Testis (tissue), 2 donors: ENCODE measurements at regions not wholly inside any gene's neighbourhood (a gene's known extent, or its start where the extent isn't known, plus 50 kb on each side); places are given as distances from the start of the nearest gene placed in this dataset.

Source experiments
- DNase-seq: peaks from one replicate; pipeline ENCODE4 v3.0.0-alpha.2; 2019
- H3K27ac ChIP-seq, 2 donors: fragments of 200-600 bp; sonication (generic); one replicate each; pipeline ENCODE4 v1.5.1; 2019
- H3K27me3 ChIP-seq: fragments of 200-600 bp; sonication (generic); one replicate; pipeline ENCODE4 v1.5.1; 2019
- H3K36me3 ChIP-seq: fragments of 200-600 bp; sonication (generic); one replicate; pipeline ENCODE4 v1.5.1; 2017; ENCODE audit warnings: low read depth; ENCODE audit errors: missing control alignments
- H3K4me1 ChIP-seq: fragments of 200-600 bp; sonication (generic); one replicate; pipeline ENCODE4 v1.5.1; 2019
- H3K4me3 ChIP-seq, 2 donors: fragments of 200-600 bp; sonication (generic); one replicate each; pipeline ENCODE4 v1.5.1; 2017 to 2019
- H3K9me3 ChIP-seq: fragments of 200-600 bp; sonication (generic); one replicate; pipeline ENCODE4 v1.5.1; 2017
- CTCF ChIP-seq, 3 experiments: fragments of 450-650 bp in 2 of 3; fragments of 200-600 bp in 1 of 3; sonication (generic) in 1 of 3; IDR thresholded peaks; one replicate each; pipeline ENCODE4 v1.5.1; 2016 to 2019; ENCODE audit warnings: antibody characterized with exemption in 3 of 3, mild to moderate bottlenecking in 2 of 3, moderate library complexity in 1 of 3
- POLR2A ChIP-seq: fragments of 450-650 bp; IDR thresholded peaks from one replicate; pipeline ENCODE4 v1.6.1; 2017; ENCODE audit warnings: antibody characterized with exemption, mild to moderate bottlenecking, moderate library complexity
- WGBS, 2 donors: methylation state at CpG; one replicate each; pipeline ENCODE4 v1.1.5; 2018; 5-methylcytosine and 5-hydroxymethylcytosine counted together
- intact Hi-C: fragments of 100-400 bp; cut with DNase I; formaldehyde crosslinking; loops from one replicate; pipeline ENCODE4 v1.15.1; 2023; ENCODE audit warnings: low total_unique reads

- DNase-seq = no peak
- H3K4me1 ChIP-seq = no peaks in the 10 kb centered on the region
- intact Hi-C loops = no loop called here
- no peaks in the 10 kb centered on the region for H3K9me3 ChIP-seq
- H3K4me3 ChIP-seq = no peak overlapping the region
- H3K36me3 ChIP-seq = no peaks in the 10 kb centered on the region
- TF ChIP-seq CTCF (IDR thresholded peaks at IDR 0.05) (no peak), POLR2A (no peak)
- H3K27me3 ChIP-seq = no peaks in the 10 kb centered on the region
- 53 to 58% methylated on average over 9 of the region's 9 CpGs for WGBS, 2 donors
- no peak overlapping the region for H3K27ac ChIP-seq
Observed at GRCh38 chr21:35476621-35477395, 427.7 kb upstream of the RUNX1 start.

- no peak overlapping the region for H3K4me3 ChIP-seq
- no peaks in the 10 kb centered on the region for H3K9me3 ChIP-seq
- intact Hi-C loops = no loop called here
- 79 to 82% methylated on average over 4 of the region's 4 CpGs for WGBS, 2 donors
- no peak overlapping the region for H3K27ac ChIP-seq
- H3K27me3 ChIP-seq = no peaks in the 10 kb centered on the region
- DNase-seq = no peak
- H3K36me3 ChIP-seq = no peaks in the 10 kb centered on the region
- TF ChIP-seq CTCF (IDR thresholded peaks at IDR 0.05) (no peak), POLR2A (no peak)
- H3K4me1 ChIP-seq = no peaks in the 10 kb centered on the region
Observed at GRCh38 chr21:35475762-35476161, 426.7 kb upstream of the RUNX1 start.

- Histone ChIP-seq H3K27me3 (no peaks in the 10 kb centered on the region), H3K9me3 (no peaks in the 10 kb centered on the region), H3K4me1 (no peaks in the 10 kb centered on the region), H3K4me3 (no peak overlapping the region), H3K27ac (no peak overlapping the region), H3K36me3 (no peaks in the 10 kb centered on the region)
- DNase-seq = no peak
- no peak for TF ChIP-seq POLR2A
- intact Hi-C loops = no loop called here
Observed at GRCh38 chr21:35475009-35475408, 425.9 kb upstream of the RUNX1 start.

GRCh38 chr21:35473496-35473895 is 424.4 kb upstream of the RUNX1 start:
- no peak for DNase-seq
- no peak overlapping the region for H3K27ac ChIP-seq
- intact Hi-C loops = no loop called here
- H3K9me3 ChIP-seq = no peaks in the 10 kb centered on the region
- H3K4me3 ChIP-seq = no peak overlapping the region
- WGBS, 2 donors = 89 to 97% methylated on average over 1 of the region's 1 CpG
- no peak for TF ChIP-seq CTCF (IDR thresholded peaks at IDR 0.05)
- TF ChIP-seq POLR2A = no peak
- H3K36me3 ChIP-seq = no peaks in the 10 kb centered on the region
- no peaks in the 10 kb centered on the region for H3K4me1 ChIP-seq
- H3K27me3 ChIP-seq = no peaks in the 10 kb centered on the region

- no peaks in the 10 kb centered on the region for H3K9me3 ChIP-seq
- DNase-seq = no peak
- H3K27me3 ChIP-seq = no peaks in the 10 kb centered on the region
- TF ChIP-seq POLR2A = no peak
- no peak for TF ChIP-seq CTCF (IDR thresholded peaks at IDR 0.05)
- 80 to 85% methylated on average over 5 of the region's 5 CpGs for WGBS, 2 donors
- H3K4me3 ChIP-seq = no peak overlapping the region
- H3K4me1 ChIP-seq = no peaks in the 10 kb centered on the region
- intact Hi-C loops = no loop called here
- H3K27ac ChIP-seq = no peak overlapping the region
- no peaks in the 10 kb centered on the region for H3K36me3 ChIP-seq
Observed at GRCh38 chr21:35470522-35470921, 421.4 kb upstream of the RUNX1 start.
